ENCODE measurements at regions not wholly inside any gene's neighbourhood (a gene's known extent, or its start where the extent isn't known, plus 50 kb on each side); places are given as distances from the start of the nearest gene placed in this dataset.

GRCh38 chr11:20248871-20249270, 88.6 kb upstream of the DBX1 start:
- no peak for DNase-seq (ENCODE audit: low spot score)
- intact Hi-C loops (cut with micrococcal nuclease; ENCODE audit: unreplicated experiment): no loop called here
- no peak for TF ChIP-seq CTCF (conservative IDR thresholded peaks at IDR 0.05; ENCODE audit: low read depth, low read length)
- no peak for TF ChIP-seq EZH2 (IDR thresholded peaks at IDR 0.05; ENCODE audit: borderline replicate concordance, low read depth, low read length, poor library complexity, severe bottlenecking)

GRCh38 chr11:20248121-20248772, 88.0 kb upstream of the DBX1 start:
- TF ChIP-seq CTCF (conservative IDR thresholded peaks at IDR 0.05; ENCODE audit: low read depth, low read length) (no peak), EZH2 (IDR thresholded peaks at IDR 0.05; ENCODE audit: borderline replicate concordance, low read depth, low read length, poor library complexity, severe bottlenecking) (no peak)
- POLR2A ChIA-PET (ENCODE audit: low non-redundant PET): no interaction called here

More at GRCh38 chr11:20248871-20249270, 88.6 kb upstream of the DBX1 start:
- H3K9me3 ChIP-seq (ENCODE audit: low read depth, low read length, poor library complexity, severe bottlenecking): no peaks in the 10 kb centered on the region
- H3K27ac ChIP-seq (ENCODE audit: low read depth, low read length, poor library complexity, severe bottlenecking): no peak overlapping the region
- CTCF ChIA-PET: no interaction called here
- no peaks in the 10 kb centered on the region for H3K36me3 ChIP-seq (ENCODE audit: insufficient read depth, low read length, poor library complexity, severe bottlenecking)
- H3K27me3 ChIP-seq (replicated peaks; ENCODE audit: insufficient read depth, low read depth, low read length, poor library complexity): no peaks in the 10 kb centered on the region
- BruUV-seq (replicated peaks): no TSS peak
- no peak overlapping the region for H3K4me3 ChIP-seq (ENCODE audit: low read depth, low read length, poor library complexity, severe bottlenecking)
- POLR2A ChIA-PET (ENCODE audit: low non-redundant PET): no interaction called here
- H3K4me1 ChIP-seq (ENCODE audit: insufficient read depth, low read length, poor library complexity, severe bottlenecking): no peaks in the 10 kb centered on the region

GRCh38 chr11:20247591-20248007, 87.3 kb upstream of the DBX1 start:
- H3K9me3 ChIP-seq (ENCODE audit: low read depth, low read length, poor library complexity, severe bottlenecking): no peaks in the 10 kb centered on the region
- no peak for TF ChIP-seq CTCF (conservative IDR thresholded peaks at IDR 0.05; ENCODE audit: low read depth, low read length)
- TF ChIP-seq EZH2 (IDR thresholded peaks at IDR 0.05; ENCODE audit: borderline replicate concordance, low read depth, low read length, poor library complexity, severe bottlenecking): no peak
- no peak overlapping the region for H3K27ac ChIP-seq (ENCODE audit: low read depth, low read length, poor library complexity, severe bottlenecking)
- intact Hi-C loops (cut with micrococcal nuclease; ENCODE audit: unreplicated experiment): no loop called here
- no peak overlapping the region for H3K4me3 ChIP-seq (ENCODE audit: low read depth, low read length, poor library complexity, severe bottlenecking)
- POLR2A ChIA-PET (ENCODE audit: low non-redundant PET): no interaction called here
- H3K36me3 ChIP-seq (ENCODE audit: insufficient read depth, low read length, poor library complexity, severe bottlenecking): no peaks in the 10 kb centered on the region
- CTCF ChIA-PET: no interaction called here
- BruUV-seq (replicated peaks): no TSS peak
- H3K4me1 ChIP-seq (ENCODE audit: insufficient read depth, low read length, poor library complexity, severe bottlenecking): no peaks in the 10 kb centered on the region
- no peak for DNase-seq (ENCODE audit: low spot score)
- H3K27me3 ChIP-seq (replicated peaks; ENCODE audit: insufficient read depth, low read depth, low read length, poor library complexity): no peaks in the 10 kb centered on the region

More at GRCh38 chr11:20248121-20248772, 88.0 kb upstream of the DBX1 start:
- Histone ChIP-seq H3K9me3 (ENCODE audit: low read depth, low read length, poor library complexity, severe bottlenecking) (no peaks in the 10 kb centered on the region), H3K27ac (ENCODE audit: low read depth, low read length, poor library complexity, severe bottlenecking) (no peak overlapping the region), H3K36me3 (ENCODE audit: insufficient read depth, low read length, poor library complexity, severe bottlenecking) (no peaks in the 10 kb centered on the region), H3K27me3 (replicated peaks; ENCODE audit: insufficient read depth, low read depth, low read length, poor library complexity) (no peaks in the 10 kb centered on the region), H3K4me3 (ENCODE audit: low read depth, low read length, poor library complexity, severe bottlenecking) (no peak overlapping the region), H3K4me1 (ENCODE audit: insufficient read depth, low read length, poor library complexity, severe bottlenecking) (no peaks in the 10 kb centered on the region)
- CTCF ChIA-PET: no interaction called here
- no TSS peak for BruUV-seq (replicated peaks)
- intact Hi-C loops (cut with micrococcal nuclease; ENCODE audit: unreplicated experiment): no loop called here
- no peak for DNase-seq (ENCODE audit: low spot score)
